ENCODE measurements at regions not wholly inside any gene's neighbourhood (a gene's known extent, or its start where the extent isn't known, plus 50 kb on each side); places are given as distances from the start of the nearest gene placed in this dataset.

DNA sequence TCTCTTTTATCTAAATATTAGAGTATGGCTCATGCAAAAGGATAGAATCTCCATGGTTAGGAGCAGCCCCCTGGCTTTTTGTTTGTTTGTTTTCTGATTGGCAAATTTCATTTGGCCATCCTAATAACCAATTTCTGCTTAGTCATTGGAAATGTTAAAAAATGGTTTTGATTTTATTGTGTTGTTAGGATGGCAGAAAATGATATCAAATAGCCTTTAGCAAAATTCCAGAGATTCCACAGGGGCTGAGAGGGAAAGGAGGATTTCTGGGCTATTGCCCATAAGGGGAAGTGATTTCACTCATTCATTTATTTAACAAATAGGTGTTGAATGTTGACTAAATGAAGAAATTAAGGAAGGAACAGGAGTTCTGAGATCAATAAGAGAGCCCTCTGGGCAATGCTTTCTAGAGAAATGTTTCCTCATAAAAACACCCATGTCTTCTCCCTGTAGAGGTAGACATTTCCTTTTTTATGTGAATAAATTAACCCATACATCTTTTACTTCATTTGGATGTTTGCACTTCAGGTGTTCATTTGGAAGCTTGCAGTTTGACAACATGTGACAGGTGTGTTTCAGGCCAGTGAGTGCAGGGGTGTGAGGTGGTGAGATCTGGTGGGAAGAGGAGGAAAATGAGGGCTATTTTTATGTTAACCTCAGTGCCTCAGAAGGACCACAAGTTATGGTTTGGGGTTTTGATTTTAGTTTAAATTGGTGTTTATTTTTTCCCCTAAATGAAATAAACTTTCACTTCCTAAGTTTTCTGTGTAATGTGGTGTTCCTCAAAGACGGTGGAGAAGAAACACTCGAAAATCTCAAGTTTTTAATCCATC lies 61.7 kb upstream of the EPC2 start:
- POLR2A ChIA-PET = no interaction called here
- no peak overlapping the region for H3K27ac Mint-ChIP-seq

GRCh38 chr2:148585696-148586095 lies 58.9 kb upstream of the EPC2 start:
- intact Hi-C loops (cut with DNase I, micrococcal nuclease) = no loop called here
- no peak for DNase-seq
- no peak for TF ChIP-seq CTCF (IDR thresholded peaks at IDR 0.05)
- Mint-ChIP-seq H3K27ac (no peak overlapping the region), H3K36me3 (ENCODE audit: low read depth) (no peaks in the 10 kb centered on the region), H3K4me3 (no peak overlapping the region), H3K9me3 (no peaks in the 10 kb centered on the region), H3K4me1 (ENCODE audit: low read depth) (no peaks in the 10 kb centered on the region), H3K27me3 (no peaks in the 10 kb centered on the region)
- Histone ChIP-seq H3K4me3 (ENCODE audit: low read length) (no peak overlapping the region), H3K9me3 (ENCODE audit: control insufficient read depth in 1 of 2, insufficient read depth in 1 of 2, low read length in 2 of 2) (no peaks in the 10 kb centered on the region), H3K27ac (ENCODE audit: low read depth in 1 of 2, low read length in 2 of 2) (no peak overlapping the region), H3K4me1 (ENCODE audit: insufficient read depth, low read length) (no peaks in the 10 kb centered on the region), H3K27me3 (ENCODE audit: control insufficient read depth in 1 of 2, insufficient read depth in 2 of 2, low read length in 2 of 2) (no peaks in the 10 kb centered on the region), H3K36me3 (ENCODE audit: insufficient read depth, low read length) (no peaks in the 10 kb centered on the region)
- CTCF ChIA-PET = no interaction called here
- POLR2A ChIA-PET = no interaction called here
- ATAC-seq (ENCODE audit: poor library complexity) = no peak

More for the DNA sequence above, 61.7 kb upstream of the EPC2 start:
- no peak for DNase-seq
- Mint-ChIP-seq H3K4me1 (ENCODE audit: low read depth) (no peaks in the 10 kb centered on the region), H3K9me3 (no peaks in the 10 kb centered on the region), H3K27me3 (peaks cover 12% of the 10 kb centered on the region), H3K36me3 (ENCODE audit: low read depth) (no peaks in the 10 kb centered on the region), H3K4me3 (no peak overlapping the region)
- H3K27me3 ChIP-seq (ENCODE audit: control insufficient read depth in 1 of 2, insufficient read depth in 2 of 2, low read length in 2 of 2) = no peaks in the 10 kb centered on the region
- H3K36me3 ChIP-seq (ENCODE audit: insufficient read depth, low read length) = no peaks in the 10 kb centered on the region
- H3K4me1 ChIP-seq (ENCODE audit: insufficient read depth, low read length) = no peaks in the 10 kb centered on the region
- no peak overlapping the region for H3K27ac ChIP-seq (ENCODE audit: low read depth in 1 of 2, low read length in 2 of 2)
- TF ChIP-seq CTCF (IDR thresholded peaks at IDR 0.05) = no peak
- no peak for ATAC-seq (ENCODE audit: poor library complexity)
- no peaks in the 10 kb centered on the region for H3K9me3 ChIP-seq (ENCODE audit: control insufficient read depth in 1 of 2, insufficient read depth in 1 of 2, low read length in 2 of 2)
- H3K4me3 ChIP-seq (ENCODE audit: low read length) = no peak overlapping the region
- intact Hi-C loops (cut with DNase I, micrococcal nuclease) = no loop called here
- CTCF ChIA-PET = no interaction called here

- H3K27ac Mint-ChIP-seq = no peak overlapping the region
- ATAC-seq (ENCODE audit: poor library complexity) (no peak), DNase-seq (no peak)
- TF ChIP-seq CTCF (IDR thresholded peaks at IDR 0.05) = no peak
- no peaks in the 10 kb centered on the region for H3K36me3 Mint-ChIP-seq (ENCODE audit: low read depth)
- H3K9me3 Mint-ChIP-seq = no peaks in the 10 kb centered on the region
- CTCF ChIA-PET = no interaction called here
- H3K27me3 ChIP-seq (ENCODE audit: control insufficient read depth in 1 of 2, insufficient read depth in 2 of 2, low read length in 2 of 2) = no peaks in the 10 kb centered on the region
- no peaks in the 10 kb centered on the region for H3K27me3 Mint-ChIP-seq
- H3K4me3 ChIP-seq (ENCODE audit: low read length) = no peak overlapping the region
- H3K9me3 ChIP-seq (ENCODE audit: control insufficient read depth in 1 of 2, insufficient read depth in 1 of 2, low read length in 2 of 2) = no peaks in the 10 kb centered on the region
- H3K27ac ChIP-seq (ENCODE audit: low read depth in 1 of 2, low read length in 2 of 2) = no peak overlapping the region
- H3K36me3 ChIP-seq (ENCODE audit: insufficient read depth, low read length) = no peaks in the 10 kb centered on the region
- intact Hi-C loops (cut with DNase I, micrococcal nuclease) = no loop called here
- no peak overlapping the region for H3K4me3 Mint-ChIP-seq
- POLR2A ChIA-PET = no interaction called here
- H3K4me1 ChIP-seq (ENCODE audit: insufficient read depth, low read length) = no peaks in the 10 kb centered on the region
- H3K4me1 Mint-ChIP-seq (ENCODE audit: low read depth) = no peaks in the 10 kb centered on the region
Measured at GRCh38 chr2:148586522-148587128, 57.9 kb upstream of the EPC2 start.

All from CD4-positive, alpha-beta T cell (primary cell).